K562 (cell line): ENCODE measurements at regions not wholly inside any gene's neighbourhood (a gene's known extent, or its start where the extent isn't known, plus 50 kb on each side); places are given as distances from the start of the nearest gene placed in this dataset.

Source experiments
- ATAC-seq: fragments of 200-7000 bp; cut with Tn5 transposase; 3 replicates; pipeline ENCODE4 v1.9.1; 2020; ENCODE audit warnings: moderate library complexity
- BruUV-seq: library from RNA; stranded (reverse); fragments of 400-500 nt; replicated peaks from 2 replicates; lab custom pipeline; 2021; lab: Mats Ljungman, UMichigan
- CTCF ChIA-PET: fragments of 300-600 bp; formaldehyde crosslinking; extraction: SDS; loops from one replicate; lab custom pipeline; 2021; ENCODE audit warnings: low intra/inter-chr PET ratio; lab: Yijun Ruan, JAX
- POLR2A ChIA-PET: fragments of 300-600, 350-650 bp; sonication (Branson Sonifier 250); formaldehyde crosslinking; extraction: SDS; loops from one replicate; lab custom pipeline; 2021; ENCODE audit warnings: antibody characterized with exemption, inconsistent platforms; lab: Yijun Ruan, JAX
- DNase-seq, 4 experiments: peaks; one replicate each; pipeline versions ENCODE4 v3.0.0 to v3.0.0-alpha.2; 2011 to 2018; ENCODE audit warnings: low spot score in 3 of 4, mixed read lengths in 3 of 4; ENCODE audit errors: extremely low read depth in 1 of 4
- FAIRE-seq: peaks from 2 replicates; lab custom pipeline; 2011; peaks lifted over from hg19 to GRCh38; lab: Jason Lieb, UNC
- H2AFZ ChIP-seq: 2 replicates; pipeline ENCODE4 v1.6.0; 2011; ENCODE audit warnings: low read depth, low read length, control low read depth, inconsistent platforms
- H3K27ac ChIP-seq: fragments of 200-600 bp; 3 replicates; pipeline ENCODE4 v1.8.0; 2011; ENCODE audit warnings: low read depth, mild to moderate bottlenecking, control low read depth, inconsistent platforms, low read length, moderate library complexity, mixed read lengths; ENCODE audit errors: extremely low read depth
- H3K27me3 ChIP-seq, 2 experiments: fragments of 300-600 bp in 1 of 2; 2 replicates in 1 of 2; 3 replicates in 1 of 2; pipeline versions ENCODE4 v1.6.0 to v1.8.0; 2011; ENCODE audit warnings: inconsistent platforms in 2 of 2, low read length in 2 of 2, mild to moderate bottlenecking in 1 of 2, mixed read lengths in 1 of 2, moderate library complexity in 1 of 2; ENCODE audit not compliant: control insufficient read depth in 2 of 2, insufficient read depth in 2 of 2
- H3K36me3 ChIP-seq: fragments of 300-600 bp; 3 replicates; pipeline ENCODE4 v1.8.0; 2011; ENCODE audit warnings: mild to moderate bottlenecking, low read length, inconsistent platforms; ENCODE audit not compliant: control insufficient read depth, insufficient read depth
- H3K4me1 ChIP-seq, 2 experiments: fragments of 200-600 bp in 1 of 2; replicated peaks in 1 of 2; 2 replicates in 1 of 2; 3 replicates in 1 of 2; pipeline versions ENCODE4 v1.5.1 to v1.8.0; 2011; ENCODE audit warnings: inconsistent platforms in 2 of 2, low read length in 2 of 2, mild to moderate bottlenecking in 1 of 2, mixed read lengths in 1 of 2, moderate library complexity in 1 of 2; ENCODE audit not compliant: control insufficient read depth in 2 of 2, insufficient read depth in 2 of 2
- H3K4me2 ChIP-seq: 2 replicates; pipeline ENCODE4 v1.6.1; 2011; ENCODE audit warnings: low read length, control low read depth, inconsistent platforms, mixed read lengths; ENCODE audit not compliant: insufficient read depth
- H3K4me3 ChIP-seq: fragments of 200-600 bp; sonication (generic), shearing (Covaris generic); 2 replicates; pipeline ENCODE4 v1.5.1; 2016; ENCODE audit warnings: control low read depth, inconsistent platforms
- H3K79me2 ChIP-seq: fragments of 200-600 bp; 3 replicates; pipeline ENCODE4 v1.8.0; 2011; ENCODE audit warnings: low read length, inconsistent platforms; ENCODE audit not compliant: control insufficient read depth, insufficient read depth
- H3K9ac ChIP-seq, 2 experiments: 2 replicates each; pipeline versions ENCODE4 v1.6.0 to v1.6.1; 2011; ENCODE audit warnings: low read depth in 2 of 2, low read length in 2 of 2, control low read depth in 1 of 2, inconsistent platforms in 1 of 2, mild to moderate bottlenecking in 1 of 2, mixed read lengths in 1 of 2; ENCODE audit not compliant: insufficient read depth in 1 of 2
- H3K9me1 ChIP-seq: one replicate; pipeline ENCODE4 v1.6.0; 2011; ENCODE audit warnings: inconsistent platforms, mild to moderate bottlenecking, low read length, moderate library complexity; ENCODE audit not compliant: control insufficient read depth, insufficient read depth
- H3K9me3 ChIP-seq: replicated peaks from 2 replicates; pipeline ENCODE4 v1.5.1; 2011; ENCODE audit warnings: low read depth, low read length, inconsistent platforms; ENCODE audit not compliant: control insufficient read depth, insufficient read depth
- H4K20me1 ChIP-seq: replicated peaks from 2 replicates; pipeline ENCODE4 v1.6.1; 2011; ENCODE audit warnings: low read length, inconsistent platforms, mixed read lengths; ENCODE audit not compliant: control insufficient read depth, insufficient read depth
- CHD4 ChIP-seq: fragments of 200-600 bp; sonication (generic); IDR thresholded peaks from 3 replicates; pipeline ENCODE4 v1.6.1; 2012; ENCODE audit warnings: low read depth, mild to moderate bottlenecking, mixed read lengths, low read length, inconsistent platforms; ENCODE audit not compliant: insufficient read depth, insufficient replicate concordance, poor library complexity, severe bottlenecking
- CREB5 ChIP-seq: fragments of 250-450 bp; sonication (Bioruptor Pico); IDR thresholded peaks from 2 replicates; pipeline ENCODE4 v1.5.0; 2020; ENCODE audit warnings: mild to moderate bottlenecking
- MCM3 ChIP-seq: fragments of 450-650 bp; IDR thresholded peaks from 2 replicates; pipeline ENCODE4 v1.6.1; 2016
- ZBTB33 ChIP-seq: sonication (generic); formaldehyde crosslinking; IDR thresholded peaks from 2 replicates; pipeline ENCODE4 v1.8.1; 2023; ENCODE audit warnings: mild to moderate bottlenecking, missing genetic modification reagents
- ZNF316 ChIP-seq: fragments of 450-650 bp; IDR thresholded peaks from 2 replicates; pipeline ENCODE4 v1.6.1; 2016
- in situ Hi-C: fragments of 300-500 bp; cut with MboI; formaldehyde crosslinking; loops from 4 replicates; pipeline ENCODE4 v1.15.0; 2018; ENCODE audit warnings: inconsistent platforms, mixed read lengths
- intact Hi-C: fragments of 100-400 bp; cut with micrococcal nuclease; formaldehyde crosslinking; loops from 2 replicates; pipeline ENCODE4 v1.14.2; 2022

DNA sequence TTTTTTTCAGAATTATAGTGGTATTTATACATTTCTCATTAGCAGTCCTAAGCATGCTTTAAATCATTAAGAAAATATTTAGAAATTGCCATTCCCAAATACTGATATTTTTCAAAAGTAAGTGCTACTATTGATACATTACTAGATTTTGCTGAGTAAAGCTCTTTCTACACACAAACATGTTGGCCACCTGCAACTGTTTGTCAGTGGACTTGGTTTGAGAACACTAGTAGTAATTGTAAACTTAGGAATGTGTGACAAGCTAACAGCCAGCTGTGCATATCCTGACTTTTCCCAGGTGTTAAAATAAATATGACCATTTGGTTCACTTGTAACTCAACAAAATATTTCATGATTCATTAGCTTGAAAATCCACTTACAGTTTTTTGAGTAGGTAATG, 103.1 kb downstream of the MSTN start:
- no peaks in the 10 kb centered on the region for H3K27me3 ChIP-seq
- H3K4me1 ChIP-seq: no peaks in the 10 kb centered on the region
- no peaks in the 10 kb centered on the region for H3K79me2 ChIP-seq
- H3K9me1 ChIP-seq: no peaks in the 10 kb centered on the region
- TF ChIP-seq CHD4 (no peak), MCM3 (no peak), ZNF316 (peak; percentile 30; the same call in 1 of the 2 replicates), ZBTB33 (CRISPR knock-in tag) (no peak), CREB5 (CRISPR knock-in tag) (no peak)
- FAIRE-seq (no peak), ATAC-seq (no peak), DNase-seq (no peak)
- no peaks in the 10 kb centered on the region for H3K9me3 ChIP-seq
- no peak overlapping the region for H2AFZ ChIP-seq
- H3K36me3 ChIP-seq: no peaks in the 10 kb centered on the region
- ChIA-PET CTCF (no interaction called here), POLR2A (no interaction called here)
- no TSS peak for BruUV-seq
- intact Hi-C loops (no loop called here), in situ Hi-C loops (no loop called here)
- no peak overlapping the region for H3K4me2 ChIP-seq
- H3K27ac ChIP-seq: no peak overlapping the region
- no peaks in the 10 kb centered on the region for H4K20me1 ChIP-seq
- no peak overlapping the region for H3K9ac ChIP-seq
- H3K4me3 ChIP-seq: no peak overlapping the region
